Right lung (tissue), 2 donors: ENCODE measurements at regions not wholly inside any gene's neighbourhood (a gene's known extent, or its start where the extent isn't known, plus 50 kb on each side); places are given as distances from the start of the nearest gene placed in this dataset.

Source experiments
- DNase-seq, 2 donors: peaks; one replicate each; pipeline ENCODE4 v3.0.0-alpha.2; 2013

GRCh38 chr9:105828171-105828570 is 133.8 kb downstream of the TMEM38B start:
- no peak for DNase-seq

- no peak for DNase-seq
Observed at GRCh38 chr9:105828596-105829213, 134.4 kb downstream of the TMEM38B start.

- DNase-seq = no peak
Observed at GRCh38 chr9:105830461-105830860, 136.1 kb downstream of the TMEM38B start.

GRCh38 chr9:105832096-105832710 is 137.9 kb downstream of the TMEM38B start:
- no peak for DNase-seq

- DNase-seq = no peak
Observed at GRCh38 chr9:105833271-105833975, 139.1 kb downstream of the TMEM38B start.

GRCh38 chr9:105834404-105834803 is 140.1 kb downstream of the TMEM38B start:
- no peak for DNase-seq

- DNase-seq = no peak
Observed at GRCh38 chr9:105835721-105836120, 141.4 kb downstream of the TMEM38B start.

GRCh38 chr9:105836936-105837660 is 142.8 kb downstream of the TMEM38B start:
- no peak for DNase-seq

- DNase-seq = no peak
Observed at GRCh38 chr9:105841562-105841961, 147.2 kb downstream of the TMEM38B start.

- peak; percentile 9 to 14 for DNase-seq
Observed at GRCh38 chr9:105842023-105842644, 147.8 kb downstream of the TMEM38B start.

GRCh38 chr9:105846825-105847224 is 152.5 kb downstream of the TMEM38B start:
- DNase-seq = no peak

GRCh38 chr9:105850852-105851500 is 156.6 kb downstream of the TMEM38B start:
- DNase-seq = no peak

- DNase-seq = no peak
Observed at GRCh38 chr9:105854026-105854782, 159.9 kb downstream of the TMEM38B start.

- DNase-seq = no peak
Observed at GRCh38 chr9:105854783-105855724, 160.7 kb downstream of the TMEM38B start.

GRCh38 chr9:105855987-105856386 is 161.6 kb downstream of the TMEM38B start:
- no peak for DNase-seq

- no peak for DNase-seq
Observed at GRCh38 chr9:105858006-105858690, 163.8 kb downstream of the TMEM38B start.

GRCh38 chr9:105858877-105859276 is 164.5 kb downstream of the TMEM38B start:
- DNase-seq = no peak

- no peak for DNase-seq
Observed at GRCh38 chr9:105859428-105860091, 165.2 kb downstream of the TMEM38B start.
